ENCODE measurements at regions not wholly inside any gene's neighbourhood (a gene's known extent, or its start where the extent isn't known, plus 50 kb on each side); places are given as distances from the start of the nearest gene placed in this dataset.

- DNase-seq = no peak
- TF ChIP-seq, protein P1, sequence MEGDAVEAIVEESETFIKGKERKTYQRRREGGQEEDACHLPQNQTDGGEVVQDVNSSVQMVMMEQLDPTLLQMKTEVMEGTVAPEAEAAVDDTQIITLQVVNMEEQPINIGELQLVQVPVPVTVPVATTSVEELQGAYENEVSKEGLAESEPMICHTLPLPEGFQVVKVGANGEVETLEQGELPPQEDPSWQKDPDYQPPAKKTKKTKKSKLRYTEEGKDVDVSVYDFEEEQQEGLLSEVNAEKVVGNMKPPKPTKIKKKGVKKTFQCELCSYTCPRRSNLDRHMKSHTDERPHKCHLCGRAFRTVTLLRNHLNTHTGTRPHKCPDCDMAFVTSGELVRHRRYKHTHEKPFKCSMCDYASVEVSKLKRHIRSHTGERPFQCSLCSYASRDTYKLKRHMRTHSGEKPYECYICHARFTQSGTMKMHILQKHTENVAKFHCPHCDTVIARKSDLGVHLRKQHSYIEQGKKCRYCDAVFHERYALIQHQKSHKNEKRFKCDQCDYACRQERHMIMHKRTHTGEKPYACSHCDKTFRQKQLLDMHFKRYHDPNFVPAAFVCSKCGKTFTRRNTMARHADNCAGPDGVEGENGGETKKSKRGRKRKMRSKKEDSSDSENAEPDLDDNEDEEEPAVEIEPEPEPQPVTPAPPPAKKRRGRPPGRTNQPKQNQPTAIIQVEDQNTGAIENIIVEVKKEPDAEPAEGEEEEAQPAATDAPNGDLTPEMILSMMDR (IDR thresholded peaks at IDR 0.05) = no peak
- TF ChIP-seq POLR2A (IDR thresholded peaks at IDR 0.05) = no peak
- TF ChIP-seq POLR2AphosphoS5 (IDR thresholded peaks at IDR 0.05) = no peak
- no peak for TF ChIP-seq EP300 (IDR thresholded peaks at IDR 0.05)
- H3K36me3 ChIP-seq = no peaks in the 10 kb centered on the region
- no peaks in the 10 kb centered on the region for H3K27me3 ChIP-seq
- ATAC-seq (ENCODE audit: low FRiP score in 2 of 2) = no peak
- no peaks in the 10 kb centered on the region for H3K9me3 ChIP-seq
- no peak overlapping the region for H3K4me3 ChIP-seq
- no peaks in the 10 kb centered on the region for H3K4me1 ChIP-seq
- no peak overlapping the region for H3K27ac ChIP-seq
- WGBS, 2 donors = 100% methylated on average over 1 of the region's 1 CpG
These were observed 177.6 kb upstream of the S100G start for GRCh38 chrX:16472345-16472744.

GRCh38 chrX:16474511-16474910 lies 175.4 kb upstream of the S100G start:
- Histone ChIP-seq H3K4me3 (no peak overlapping the region), H3K36me3 (no peaks in the 10 kb centered on the region), H3K4me1 (no peaks in the 10 kb centered on the region), H3K27me3 (no peaks in the 10 kb centered on the region), H3K27ac (no peak overlapping the region), H3K9me3 (no peaks in the 10 kb centered on the region)
- ATAC-seq (ENCODE audit: low FRiP score in 2 of 2) (no peak), DNase-seq (no peak)
- WGBS, 2 donors = 88 to 93% methylated on average over 4 of the region's 4 CpGs
- no peak for TF ChIP-seq EP300 (IDR thresholded peaks at IDR 0.05)

- Histone ChIP-seq H3K4me1 (no peaks in the 10 kb centered on the region), H3K27me3 (no peaks in the 10 kb centered on the region), H3K27ac (no peak overlapping the region), H3K4me3 (no peak overlapping the region), H3K9me3 (no peaks in the 10 kb centered on the region), H3K36me3 (no peaks in the 10 kb centered on the region)
- WGBS, 2 donors = 90 to 93% methylated on average over 5 to 8 of the region's 8 CpGs
- ATAC-seq (ENCODE audit: low FRiP score in 2 of 2) = no peak
- no peak for DNase-seq
- TF ChIP-seq, protein P1 (IDR thresholded peaks at IDR 0.05) = no peak
- TF ChIP-seq POLR2AphosphoS5 (IDR thresholded peaks at IDR 0.05) (no peak), POLR2A (IDR thresholded peaks at IDR 0.05) (no peak), EP300 (IDR thresholded peaks at IDR 0.05) (no peak)
These were observed 173.9 kb upstream of the S100G start for GRCh38 chrX:16476009-16476408.

- Histone ChIP-seq H3K27me3 (no peaks in the 10 kb centered on the region), H3K9me3 (no peaks in the 10 kb centered on the region), H3K27ac (no peak overlapping the region), H3K4me1 (no peaks in the 10 kb centered on the region), H3K36me3 (no peaks in the 10 kb centered on the region), H3K4me3 (no peak overlapping the region)
- no peak for TF ChIP-seq POLR2A (IDR thresholded peaks at IDR 0.05)
- TF ChIP-seq POLR2AphosphoS5 (IDR thresholded peaks at IDR 0.05) = no peak
- TF ChIP-seq, protein P1 (IDR thresholded peaks at IDR 0.05) = no peak
- no peak for TF ChIP-seq EP300 (IDR thresholded peaks at IDR 0.05)
- ATAC-seq (ENCODE audit: low FRiP score in 2 of 2) = no peak
- 71 to 83% methylated on average over 2 of the region's 2 CpGs for WGBS, 2 donors
- no peak for DNase-seq
These were observed 173.3 kb upstream of the S100G start for GRCh38 chrX:16476692-16477091.

DNA sequence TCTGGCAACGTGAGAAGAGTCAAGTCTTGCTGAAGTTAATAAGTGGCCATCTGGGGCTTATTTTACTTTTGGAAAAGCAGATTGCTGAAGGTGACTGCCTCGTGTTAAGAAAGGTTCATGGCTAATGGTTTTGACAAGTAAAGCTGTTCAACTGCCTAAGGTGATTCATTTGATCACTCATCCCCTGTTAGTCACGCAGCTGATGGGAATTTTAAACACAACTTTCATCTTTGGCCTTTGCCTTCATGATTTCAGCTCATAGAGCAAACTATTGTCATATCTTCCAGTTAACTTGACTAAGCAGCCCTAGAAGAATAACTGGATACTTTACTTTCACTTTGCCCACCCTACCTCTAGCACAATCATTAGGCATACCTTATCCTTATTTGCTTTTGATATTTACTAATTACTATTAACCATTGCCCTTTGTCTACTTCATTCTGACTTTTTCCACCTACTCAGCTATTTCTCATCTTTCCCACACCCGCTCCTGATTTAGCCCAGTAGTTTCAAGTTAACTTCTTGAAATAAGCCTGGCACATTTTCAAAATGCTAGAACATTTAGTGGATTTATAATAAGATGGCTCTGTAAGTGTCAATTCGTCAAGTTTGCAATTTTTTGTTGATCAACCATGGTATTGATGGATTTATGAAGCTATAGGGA lies 170.6 kb upstream of the S100G start:
- H3K4me1 ChIP-seq = no peaks in the 10 kb centered on the region
- no peak overlapping the region for H3K4me3 ChIP-seq
- no peak overlapping the region for H3K27ac ChIP-seq
- no peaks in the 10 kb centered on the region for H3K9me3 ChIP-seq
- no peak for TF ChIP-seq EP300 (IDR thresholded peaks at IDR 0.05)
- TF ChIP-seq, protein P1 (IDR thresholded peaks at IDR 0.05) = no peak
- TF ChIP-seq POLR2A (IDR thresholded peaks at IDR 0.05) = no peak
- TF ChIP-seq POLR2AphosphoS5 (IDR thresholded peaks at IDR 0.05) = no peak
- no peak for DNase-seq
- no peaks in the 10 kb centered on the region for H3K36me3 ChIP-seq
- H3K27me3 ChIP-seq = no peaks in the 10 kb centered on the region
- WGBS, 2 donors = 61 to 76% methylated on average over 4 to 5 of the region's 5 CpGs
- no peak for ATAC-seq (ENCODE audit: low FRiP score in 2 of 2)
